ENCODE measurements at regions not wholly inside any gene's neighbourhood (a gene's known extent, or its start where the extent isn't known, plus 50 kb on each side); places are given as distances from the start of the nearest gene placed in this dataset.

GRCh38 chr5:110086658-110087388 lies 397.1 kb downstream of the MAN2A1 start:
- Histone ChIP-seq H2BK5ac (ENCODE audit: low read depth, low read length) (no peak overlapping the region), H3K9me3 (ENCODE audit: insufficient read depth in 2 of 2, low read depth in 1 of 2, low read length in 1 of 2) (no peaks in the 10 kb centered on the region), H4K8ac (ENCODE audit: extremely low read depth, insufficient read depth, low read length) (no peak overlapping the region), H2BK20ac (ENCODE audit: low read length) (no peak overlapping the region), H3K4me3 (ENCODE audit: extremely low read depth in 1 of 4, insufficient read depth in 2 of 4, low read depth in 3 of 4, low read length in 4 of 4) (no peak overlapping the region), H3K18ac (ENCODE audit: extremely low read depth, low read length) (no peak overlapping the region), H2BK15ac (ENCODE audit: low read length) (no peak overlapping the region), H4K20me1 (replicated peaks in 1 of 2; ENCODE audit: control insufficient read depth in 1 of 2, insufficient read depth in 2 of 2, low read length in 2 of 2) (no peaks in the 10 kb centered on the region), H2BK12ac (ENCODE audit: low read depth, low read length) (no peak overlapping the region), H3K9ac (replicated peaks in 1 of 4; ENCODE audit: extremely low read depth in 1 of 4, low read depth in 3 of 4, low read length in 3 of 4) (no peak overlapping the region), H2BK120ac (replicated peaks; ENCODE audit: low read depth, low read length) (no peak overlapping the region), H3K36me3 (ENCODE audit: control insufficient read depth in 2 of 4, insufficient read depth in 4 of 4, low read length in 3 of 4) (no peaks in the 10 kb centered on the region), H3K4ac (replicated peaks; ENCODE audit: insufficient read length, low read depth, low read length) (no peak overlapping the region), H3K23ac (ENCODE audit: insufficient read length) (no peak overlapping the region), H3K79me1 (ENCODE audit: low read depth, low read length) (no peaks in the 10 kb centered on the region), H3K27ac (ENCODE audit: low read depth, low read length) (no peak overlapping the region), H2AFZ (ENCODE audit: low read length) (no peak overlapping the region; the same call in 1 of the 2 replicates), H3K27me3 (replicated peaks in 1 of 4; ENCODE audit: control insufficient read depth in 3 of 4, extremely low read depth in 1 of 4, insufficient read depth in 3 of 4, low read length in 3 of 4) (no peaks in the 10 kb centered on the region), H2AK5ac (ENCODE audit: low read depth, low read length) (no peak overlapping the region), H3K4me2 (ENCODE audit: insufficient read depth in 1 of 2, low read depth in 2 of 2, low read length in 2 of 2) (no peak overlapping the region), H4K91ac (replicated peaks; ENCODE audit: insufficient read length, low read length) (no peak overlapping the region), H3K14ac (ENCODE audit: insufficient read length) (no peak overlapping the region), H3K23me2 (ENCODE audit: low read depth, low read length) (no peaks in the 10 kb centered on the region), H3K79me2 (ENCODE audit: control insufficient read depth in 1 of 2, insufficient read depth in 2 of 2, low read length in 2 of 2) (no peaks in the 10 kb centered on the region), H3K4me1 (replicated peaks in 1 of 4; ENCODE audit: control insufficient read depth in 3 of 4, insufficient read depth in 4 of 4, low read length in 3 of 4) (no peaks in the 10 kb centered on the region), H4K5ac (ENCODE audit: insufficient read length, low read depth, low read length) (no peak overlapping the region), H3K56ac (replicated peaks; ENCODE audit: insufficient read length, low read depth, low read length) (no peak overlapping the region)
- 82% methylated on average over 6 of the region's 6 CpGs; no CpG with 5 or more reads in 1 of the 2 experiments for WGBS, 2 experiments (ENCODE audit: extremely low coverage in 1 of 2, insufficient coverage in 1 of 2, insufficient read length in 1 of 2, insufficient replicate concordance in 2 of 2, low coverage in 1 of 2, low lambda C conversion rate in 2 of 2, missing lambda C conversion rate in 1 of 2)
- TF ChIP-seq SP2 (IDR thresholded peaks at IDR 0.05; ENCODE audit: low read length) (no peak), RNF2 (IDR thresholded peaks at IDR 0.05; ENCODE audit: borderline replicate concordance, low read depth, low read length, missing control alignments, poor library complexity, severe bottlenecking) (no peak), SP4 (IDR thresholded peaks at IDR 0.05; ENCODE audit: low read length) (no peak), SAP30 (IDR thresholded peaks at IDR 0.05; ENCODE audit: insufficient read depth, insufficient replicate concordance, low read length) (no peak), NANOG (IDR thresholded peaks at IDR 0.05; ENCODE audit: insufficient read depth, low read depth, low read length, poor library complexity, severe bottlenecking) (no peak), HDAC2 (IDR thresholded peaks at IDR 0.05; ENCODE audit: borderline replicate concordance in 1 of 2, low read depth in 2 of 2, low read length in 2 of 2) (no peak), CEBPB (IDR thresholded peaks at IDR 0.05; ENCODE audit: low read depth, low read length) (no peak), RXRA (IDR thresholded peaks at IDR 0.05; ENCODE audit: insufficient read depth, low read depth, low read length) (no peak), POLR2A (IDR thresholded peaks at IDR 0.05; ENCODE audit: control extremely low read depth in 1 of 2, low read depth in 2 of 2, low read length in 2 of 2) (no peak), CHD2 (IDR thresholded peaks at IDR 0.05; ENCODE audit: low read length) (no peak)
- TF ChIP-seq, protein P1, sequence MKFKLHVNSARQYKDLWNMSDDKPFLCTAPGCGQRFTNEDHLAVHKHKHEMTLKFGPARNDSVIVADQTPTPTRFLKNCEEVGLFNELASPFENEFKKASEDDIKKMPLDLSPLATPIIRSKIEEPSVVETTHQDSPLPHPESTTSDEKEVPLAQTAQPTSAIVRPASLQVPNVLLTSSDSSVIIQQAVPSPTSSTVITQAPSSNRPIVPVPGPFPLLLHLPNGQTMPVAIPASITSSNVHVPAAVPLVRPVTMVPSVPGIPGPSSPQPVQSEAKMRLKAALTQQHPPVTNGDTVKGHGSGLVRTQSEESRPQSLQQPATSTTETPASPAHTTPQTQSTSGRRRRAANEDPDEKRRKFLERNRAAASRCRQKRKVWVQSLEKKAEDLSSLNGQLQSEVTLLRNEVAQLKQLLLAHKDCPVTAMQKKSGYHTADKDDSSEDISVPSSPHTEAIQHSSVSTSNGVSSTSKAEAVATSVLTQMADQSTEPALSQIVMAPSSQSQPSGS (IDR thresholded peaks at IDR 0.05; ENCODE audit: low read length): no peak
- FAIRE-seq (no peak), DNase-seq (ENCODE audit: low read depth in 1 of 2, low spot score in 2 of 2) (no peak)
- ChIA-PET CTCF (ENCODE audit: partially characterized antibody) (interaction anchor here (0.5 to 1.0 kb wide), 2 partner anchors 13 to 94 kb away, joined by 3 read pairs; no protein-coding TSS in a partner anchor), POLR2A (ENCODE audit: partially characterized antibody) (no interaction called here)
